WI38 (cell line): ENCODE measurements at regions not wholly inside any gene's neighbourhood (a gene's known extent, or its start where the extent isn't known, plus 50 kb on each side); places are given as distances from the start of the nearest gene placed in this dataset.

Experiments
- H3K4me3 ChIP-seq: 2 replicates; pipeline ENCODE4 v1.5.1; 2011; ENCODE audit warnings: low read depth, mild to moderate bottlenecking, control low read depth, low read length
- TF ChIP-seq, protein P1 (sequence below): IDR thresholded peaks from 2 replicates; pipeline ENCODE4 v1.5.1; 2012; ENCODE audit warnings: low read depth, mild to moderate bottlenecking, control low read depth, low read length

DNA sequence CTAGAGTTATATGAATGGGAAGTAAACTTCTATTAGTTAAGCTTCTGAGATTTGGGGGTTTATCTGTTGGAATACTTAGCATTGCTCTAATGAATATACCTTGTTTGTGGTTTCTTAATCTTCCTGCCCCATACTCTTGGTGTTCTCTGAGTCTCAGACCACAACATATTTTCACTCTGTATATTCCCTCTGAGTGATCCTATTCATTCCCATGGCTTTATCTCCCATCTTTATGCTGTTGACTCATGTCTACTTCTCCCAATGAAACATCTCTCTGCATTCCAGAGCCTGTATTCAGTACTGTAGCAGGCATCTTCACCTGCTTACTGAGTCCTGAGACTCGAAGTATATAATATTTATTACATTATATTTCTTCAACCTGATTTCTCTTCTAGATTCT lies 283.7 kb upstream of the MAP3K7 start:
- TF ChIP-seq, protein P1, sequence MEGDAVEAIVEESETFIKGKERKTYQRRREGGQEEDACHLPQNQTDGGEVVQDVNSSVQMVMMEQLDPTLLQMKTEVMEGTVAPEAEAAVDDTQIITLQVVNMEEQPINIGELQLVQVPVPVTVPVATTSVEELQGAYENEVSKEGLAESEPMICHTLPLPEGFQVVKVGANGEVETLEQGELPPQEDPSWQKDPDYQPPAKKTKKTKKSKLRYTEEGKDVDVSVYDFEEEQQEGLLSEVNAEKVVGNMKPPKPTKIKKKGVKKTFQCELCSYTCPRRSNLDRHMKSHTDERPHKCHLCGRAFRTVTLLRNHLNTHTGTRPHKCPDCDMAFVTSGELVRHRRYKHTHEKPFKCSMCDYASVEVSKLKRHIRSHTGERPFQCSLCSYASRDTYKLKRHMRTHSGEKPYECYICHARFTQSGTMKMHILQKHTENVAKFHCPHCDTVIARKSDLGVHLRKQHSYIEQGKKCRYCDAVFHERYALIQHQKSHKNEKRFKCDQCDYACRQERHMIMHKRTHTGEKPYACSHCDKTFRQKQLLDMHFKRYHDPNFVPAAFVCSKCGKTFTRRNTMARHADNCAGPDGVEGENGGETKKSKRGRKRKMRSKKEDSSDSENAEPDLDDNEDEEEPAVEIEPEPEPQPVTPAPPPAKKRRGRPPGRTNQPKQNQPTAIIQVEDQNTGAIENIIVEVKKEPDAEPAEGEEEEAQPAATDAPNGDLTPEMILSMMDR = no peak
- H3K4me3 ChIP-seq = no peak overlapping the region

DNA sequence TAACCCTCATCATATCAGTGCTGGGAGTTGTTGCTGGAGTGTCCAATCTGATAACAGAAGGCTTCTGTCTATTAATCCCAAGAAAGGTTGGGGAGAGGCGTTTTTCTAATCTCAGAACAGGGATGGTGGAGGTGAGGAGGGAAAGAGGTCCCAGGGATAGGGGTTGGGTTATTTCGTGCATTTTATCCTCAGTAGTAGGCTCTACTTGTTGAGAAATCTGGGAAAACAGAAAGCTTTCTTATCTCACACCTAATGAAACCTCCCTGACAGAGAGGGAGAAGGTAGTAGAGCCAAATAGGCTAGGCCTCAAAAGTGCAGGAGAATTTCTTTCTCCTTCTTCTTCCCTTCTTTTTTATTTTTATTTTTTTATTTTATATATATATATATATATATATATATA lies 281.8 kb upstream of the MAP3K7 start:
- TF ChIP-seq, protein P1 = no peak
- H3K4me3 ChIP-seq = no peak overlapping the region

DNA sequence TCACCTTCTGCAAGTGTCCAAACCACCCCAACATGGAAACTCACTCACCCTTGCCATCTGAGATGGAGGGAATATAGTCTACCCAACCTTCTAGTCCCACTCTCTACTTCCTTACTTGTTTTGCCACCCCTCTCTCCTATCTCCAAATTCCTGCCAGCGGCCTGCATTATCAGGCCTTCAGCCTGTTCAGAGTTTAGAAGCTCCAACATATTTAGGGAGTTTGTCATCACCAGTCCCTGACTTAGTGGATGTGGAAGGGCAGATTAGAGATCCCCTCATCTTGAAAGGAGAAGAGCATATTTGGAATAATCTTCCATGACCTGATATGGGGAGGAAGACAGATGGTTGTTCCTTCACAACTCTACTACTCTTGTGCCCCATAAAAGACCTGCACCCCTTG lies 281.4 kb upstream of the MAP3K7 start:
- TF ChIP-seq, protein P1 = no peak

DNA sequence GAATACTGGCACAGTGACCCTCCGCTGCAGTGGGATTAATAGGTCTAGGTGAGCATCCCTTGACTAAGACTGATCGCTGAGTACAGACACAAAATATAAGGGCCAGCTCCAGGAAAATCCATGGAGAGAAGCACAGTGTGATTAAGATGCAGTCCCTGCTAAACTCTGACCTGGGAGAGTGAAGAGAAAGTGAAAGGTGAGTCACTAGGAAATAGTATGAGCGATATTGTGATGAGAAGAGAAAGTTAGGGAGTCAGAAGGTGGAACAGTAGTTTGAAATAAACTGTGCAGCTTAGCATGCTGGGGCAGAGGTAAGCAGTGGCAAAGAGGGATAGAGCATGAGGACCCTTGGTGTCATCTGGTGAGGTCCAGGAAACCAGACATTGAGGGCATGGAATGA lies 278.6 kb upstream of the MAP3K7 start:
- H3K4me3 ChIP-seq = no peak overlapping the region
- TF ChIP-seq, protein P1 = no peak

More for the DNA sequence above, 281.4 kb upstream of the MAP3K7 start:
- H3K4me3 ChIP-seq = no peak overlapping the region

DNA sequence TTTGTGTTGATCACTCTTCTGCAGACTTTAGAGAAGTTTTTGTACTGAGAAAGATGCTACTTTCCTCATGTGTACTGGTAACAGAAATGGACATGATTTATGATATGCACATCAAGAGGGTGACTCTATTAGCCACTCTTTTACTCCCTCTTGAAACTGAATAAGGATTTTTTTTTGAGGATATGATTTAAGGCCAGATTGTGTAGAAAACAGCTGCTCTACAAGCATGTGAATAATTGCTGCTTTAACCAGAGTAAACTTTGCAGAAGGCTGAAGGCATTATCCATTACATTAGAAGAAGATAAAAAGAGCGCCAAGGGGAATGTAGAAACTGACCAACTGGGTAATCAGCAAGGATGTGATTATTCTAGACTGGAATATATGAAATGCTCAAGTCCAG lies 276.2 kb upstream of the MAP3K7 start:
- no peak overlapping the region for H3K4me3 ChIP-seq
- TF ChIP-seq, protein P1 = no peak

DNA sequence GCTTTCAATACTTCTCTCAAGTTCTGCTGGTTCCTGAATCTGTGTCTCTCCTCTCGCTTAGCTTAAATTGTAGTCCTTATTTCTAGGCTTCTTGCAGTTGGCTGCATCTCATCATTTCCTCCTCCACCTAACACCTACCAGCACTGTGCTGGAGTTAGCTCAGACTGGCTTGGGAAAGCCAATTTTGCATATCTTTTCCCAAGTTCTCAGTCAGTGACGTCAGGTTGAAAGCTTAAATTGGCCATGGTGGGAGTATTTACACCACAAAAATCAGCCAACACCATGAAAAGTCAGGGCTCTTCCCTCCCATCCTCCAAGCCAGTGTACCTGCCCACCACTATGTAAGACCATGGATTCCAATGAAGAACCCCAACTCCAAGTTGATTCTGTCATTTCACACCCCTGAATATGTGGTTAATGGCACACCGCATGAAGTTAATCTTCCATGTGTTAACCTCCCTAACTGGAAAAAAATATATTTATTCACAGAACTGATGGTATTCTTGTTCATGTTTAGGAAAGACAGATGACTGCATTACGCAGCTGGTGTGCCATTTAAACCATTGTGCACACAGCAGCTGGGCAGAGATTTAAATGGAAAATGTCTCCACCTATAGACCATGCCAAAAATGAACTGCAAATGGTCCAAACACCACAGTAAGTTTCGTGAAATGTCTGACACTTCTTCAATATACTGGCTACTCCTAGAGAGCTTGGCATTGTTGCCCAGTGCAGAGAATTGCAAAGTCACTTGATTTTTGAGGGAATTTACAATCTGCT lies 274.1 kb upstream of the MAP3K7 start:
- TF ChIP-seq, protein P1 = no peak
- H3K4me3 ChIP-seq = no peak overlapping the region

DNA sequence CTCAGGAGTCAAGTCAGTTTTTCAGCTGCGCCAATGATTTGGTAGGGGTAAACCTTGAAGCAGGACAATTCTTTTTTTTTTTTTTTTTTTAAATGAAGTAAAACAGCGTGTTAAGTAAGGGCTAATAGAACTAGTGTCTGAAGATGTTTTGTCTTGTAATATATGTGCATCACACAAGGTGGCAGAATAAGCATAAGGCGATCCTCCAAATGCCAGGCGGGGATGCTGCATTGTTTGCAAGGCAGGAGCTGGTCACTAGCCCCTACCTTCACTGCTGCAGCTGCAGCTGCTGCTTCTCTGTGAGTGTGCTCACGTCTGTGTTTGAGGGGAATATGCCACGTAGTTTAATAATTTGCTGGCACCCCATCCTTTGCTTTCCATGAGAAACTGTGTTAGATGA lies 272.7 kb upstream of the MAP3K7 start:
- H3K4me3 ChIP-seq = no peak overlapping the region
- TF ChIP-seq, protein P1 = no peak
